GM18520 (cell line): ENCODE measurements at regions not wholly inside any gene's neighbourhood (a gene's known extent, or its start where the extent isn't known, plus 50 kb on each side); places are given as distances from the start of the nearest gene placed in this dataset.

Experiments used
- ATAC-seq: cut with Tn5 transposase; IDR thresholded peaks from one replicate; pipeline ENCODE4 v1.9.1; 2021; ENCODE audit not compliant: unreplicated experiment

GRCh38 chr2:9085353-9085752 lies 81.9 kb upstream of the MBOAT2 start:
- ATAC-seq = no peak

GRCh38 chr2:9083287-9083686 lies 79.8 kb upstream of the MBOAT2 start:
- no peak for ATAC-seq

- ATAC-seq = no peak
Measured at GRCh38 chr2:9082158-9082557, 78.7 kb upstream of the MBOAT2 start.

- no peak for ATAC-seq
Measured at GRCh38 chr2:9081750-9082149, 78.3 kb upstream of the MBOAT2 start.

GRCh38 chr2:9078405-9078804 lies 74.9 kb upstream of the MBOAT2 start:
- no peak for ATAC-seq

- ATAC-seq = no peak
Measured at GRCh38 chr2:9077691-9078090, 74.2 kb upstream of the MBOAT2 start.

- ATAC-seq = no peak
Measured at GRCh38 chr2:9076755-9077154, 73.3 kb upstream of the MBOAT2 start.

- no peak for ATAC-seq
Measured at GRCh38 chr2:9076210-9076609, 72.7 kb upstream of the MBOAT2 start.

- ATAC-seq = no peak
Measured at GRCh38 chr2:9074930-9075329, 71.4 kb upstream of the MBOAT2 start.

- no peak for ATAC-seq
Measured at GRCh38 chr2:9071584-9072124, 68.2 kb upstream of the MBOAT2 start.

- ATAC-seq = no peak
Measured at GRCh38 chr2:9071032-9071431, 67.5 kb upstream of the MBOAT2 start.

- no peak for ATAC-seq
Measured at GRCh38 chr2:9069543-9069942, 66.1 kb upstream of the MBOAT2 start.

GRCh38 chr2:9065901-9066300 lies 62.4 kb upstream of the MBOAT2 start:
- no peak for ATAC-seq

GRCh38 chr2:9063023-9063606 lies 59.6 kb upstream of the MBOAT2 start:
- no peak for ATAC-seq

GRCh38 chr2:9060819-9061218 lies 57.3 kb upstream of the MBOAT2 start:
- ATAC-seq = no peak

- no peak for ATAC-seq
Measured at GRCh38 chr2:9057939-9058761, 54.7 kb upstream of the MBOAT2 start.

- ATAC-seq = no peak
Measured at GRCh38 chr2:9055471-9055870, 52.0 kb upstream of the MBOAT2 start.

GRCh38 chr2:9053534-9053931 lies 50.0 kb upstream of the MBOAT2 start:
- no peak for ATAC-seq
